IPS-NIHi7 (cell line): ENCODE measurements at regions not wholly inside any gene's neighbourhood (a gene's known extent, or its start where the extent isn't known, plus 50 kb on each side); places are given as distances from the start of the nearest gene placed in this dataset.
A peak's percentile ranks its signal among the peaks of the same experiment; 100 is the strongest.
"Not testable (repeated sequence)": the region's sequence is repeated elsewhere in the genome, so short reads cannot be mapped to it uniquely, and the experiment has no call there.

ENCODE experiments used
- DNase-seq: peaks from one replicate; pipeline ENCODE4 v3.0.0; 2012; ENCODE audit warnings: mixed read lengths; ENCODE audit errors: extremely low spot score

GRCh38 chr3:181920409-181920808, 208.7 kb downstream of the SOX2 start:
- no peak for DNase-seq

GRCh38 chr3:181921220-181921619, 209.5 kb downstream of the SOX2 start:
- no peak for DNase-seq

- DNase-seq: not testable (repeated sequence)
Measured at GRCh38 chr3:181925841-181926240, 214.1 kb downstream of the SOX2 start.

GRCh38 chr3:181929501-181929900, 217.8 kb downstream of the SOX2 start:
- no peak for DNase-seq

GRCh38 chr3:181930105-181930504, 218.4 kb downstream of the SOX2 start:
- no peak for DNase-seq

- DNase-seq: no peak
Measured at GRCh38 chr3:181932039-181932438, 220.3 kb downstream of the SOX2 start.

GRCh38 chr3:181933052-181933618, 221.4 kb downstream of the SOX2 start:
- DNase-seq: no peak

- DNase-seq: no peak
Measured at GRCh38 chr3:181935915-181936314, 224.2 kb downstream of the SOX2 start.

- no peak for DNase-seq
Measured at GRCh38 chr3:181936774-181937173, 225.0 kb downstream of the SOX2 start.

GRCh38 chr3:181938580-181938979, 226.9 kb downstream of the SOX2 start:
- DNase-seq: not testable (repeated sequence)

- DNase-seq: peak; percentile 21
Measured at GRCh38 chr3:181940703-181941102, 229.0 kb downstream of the SOX2 start.

- no peak for DNase-seq
Measured at GRCh38 chr3:181941250-181941649, 229.5 kb downstream of the SOX2 start.

GRCh38 chr3:181943285-181943684, 231.6 kb downstream of the SOX2 start:
- DNase-seq: peak; percentile 41

- no peak for DNase-seq
Measured at GRCh38 chr3:181947606-181948005, 235.9 kb downstream of the SOX2 start.

GRCh38 chr3:181948286-181948685, 236.6 kb downstream of the SOX2 start:
- DNase-seq: peak; percentile 49

- no peak for DNase-seq
Measured at GRCh38 chr3:181952221-181952620, 240.5 kb downstream of the SOX2 start.

- DNase-seq: no peak
Measured at GRCh38 chr3:181952929-181953328, 241.2 kb downstream of the SOX2 start.

- DNase-seq: no peak
Measured at GRCh38 chr3:181955566-181955965, 243.8 kb downstream of the SOX2 start.

GRCh38 chr3:181956122-181956521, 244.4 kb downstream of the SOX2 start:
- no peak for DNase-seq

- DNase-seq: peak; percentile 45
Measured at GRCh38 chr3:181966393-181966792, 254.7 kb downstream of the SOX2 start.

GRCh38 chr3:181969925-181970324, 258.2 kb downstream of the SOX2 start:
- no peak for DNase-seq

GRCh38 chr3:181971424-181971823, 259.7 kb downstream of the SOX2 start:
- no peak for DNase-seq

GRCh38 chr3:181974198-181974597, 262.5 kb downstream of the SOX2 start:
- no peak for DNase-seq

GRCh38 chr3:181976526-181976925, 264.8 kb downstream of the SOX2 start:
- DNase-seq: no peak
